ENCODE measurements at regions not wholly inside any gene's neighbourhood (a gene's known extent, or its start where the extent isn't known, plus 50 kb on each side); places are given as distances from the start of the nearest gene placed in this dataset.

DNA sequence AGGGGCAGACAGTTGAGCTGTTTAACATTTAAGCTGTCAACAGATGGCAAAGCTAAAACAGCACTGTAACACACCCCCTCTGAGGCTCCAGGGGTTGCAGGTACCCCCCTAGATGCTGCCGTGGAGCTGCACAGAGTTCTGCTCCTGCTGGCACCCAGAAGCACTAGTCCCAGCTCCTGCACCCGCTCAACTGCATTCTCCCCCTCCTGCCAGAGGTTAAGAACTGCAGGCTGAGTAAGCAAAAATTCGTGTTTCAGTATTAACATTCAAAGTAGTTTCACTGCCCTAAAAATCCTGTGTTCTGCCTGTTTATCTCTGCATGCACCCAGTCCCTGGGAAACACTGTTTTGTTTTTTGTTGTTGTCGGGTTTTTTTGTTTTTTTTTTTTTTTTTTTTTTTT lies 790.8 kb upstream of the KCND2 start:
- DNase-seq (no peak), ATAC-seq (no peak)
- Histone ChIP-seq H3K27ac (ENCODE audit: low read length) (no peak overlapping the region), H3K9me3 (ENCODE audit: control insufficient read depth, low read length) (no peaks in the 10 kb centered on the region), H3K4me3 (ENCODE audit: low read length) (no peak overlapping the region), H3K4me1 (ENCODE audit: control insufficient read depth, insufficient read depth, low read length) (no peaks in the 10 kb centered on the region), H3K27me3 (ENCODE audit: control insufficient read depth, insufficient read depth) (no peaks in the 10 kb centered on the region)
- 19% methylated on average over 4 of the region's 4 CpGs for WGBS
- intact Hi-C loops (cut with DNase I), result no loop called here

GRCh38 chr7:119482671-119483070 lies 790.3 kb upstream of the KCND2 start:
- ATAC-seq, result no peak
- no peak for DNase-seq
- no peaks in the 10 kb centered on the region for H3K9me3 ChIP-seq (ENCODE audit: control insufficient read depth, low read length)
- 24% methylated on average over 2 of the region's 2 CpGs for WGBS
- H3K27ac ChIP-seq (ENCODE audit: low read length), result no peak overlapping the region
- intact Hi-C loops (cut with DNase I), result no loop called here
- no peaks in the 10 kb centered on the region for H3K27me3 ChIP-seq (ENCODE audit: control insufficient read depth, insufficient read depth)
- H3K4me3 ChIP-seq (ENCODE audit: low read length), result no peak overlapping the region
- no peaks in the 10 kb centered on the region for H3K4me1 ChIP-seq (ENCODE audit: control insufficient read depth, insufficient read depth, low read length)

DNA sequence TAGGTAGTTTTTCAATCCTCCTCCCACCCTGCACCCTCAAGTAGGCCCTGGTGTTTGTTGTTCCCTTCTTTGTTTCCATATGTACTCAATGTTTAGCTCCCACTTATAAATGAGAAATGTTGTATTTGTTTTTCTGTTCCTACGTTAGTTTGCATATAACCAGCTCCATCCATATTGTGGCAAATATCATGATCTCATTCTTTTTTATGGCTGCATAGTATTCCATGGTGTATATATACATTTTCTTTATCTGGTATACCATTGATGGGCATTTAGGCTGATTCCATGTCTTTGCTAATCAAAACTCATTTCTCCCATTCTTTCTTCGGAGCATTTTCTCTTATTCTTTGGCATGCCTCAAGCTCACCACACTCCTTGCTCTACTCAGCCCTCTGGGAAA lies 789.6 kb upstream of the KCND2 start:
- ATAC-seq (no peak), DNase-seq (no peak)
- Histone ChIP-seq H3K4me1 (ENCODE audit: control insufficient read depth, insufficient read depth, low read length) (no peaks in the 10 kb centered on the region), H3K9me3 (ENCODE audit: control insufficient read depth, low read length) (no peaks in the 10 kb centered on the region), H3K27me3 (ENCODE audit: control insufficient read depth, insufficient read depth) (no peaks in the 10 kb centered on the region), H3K4me3 (ENCODE audit: low read length) (no peak overlapping the region), H3K27ac (ENCODE audit: low read length) (no peak overlapping the region)
- intact Hi-C loops (cut with DNase I), result no loop called here
- WGBS, result 87% methylated on average over 2 of the region's 2 CpGs

DNA sequence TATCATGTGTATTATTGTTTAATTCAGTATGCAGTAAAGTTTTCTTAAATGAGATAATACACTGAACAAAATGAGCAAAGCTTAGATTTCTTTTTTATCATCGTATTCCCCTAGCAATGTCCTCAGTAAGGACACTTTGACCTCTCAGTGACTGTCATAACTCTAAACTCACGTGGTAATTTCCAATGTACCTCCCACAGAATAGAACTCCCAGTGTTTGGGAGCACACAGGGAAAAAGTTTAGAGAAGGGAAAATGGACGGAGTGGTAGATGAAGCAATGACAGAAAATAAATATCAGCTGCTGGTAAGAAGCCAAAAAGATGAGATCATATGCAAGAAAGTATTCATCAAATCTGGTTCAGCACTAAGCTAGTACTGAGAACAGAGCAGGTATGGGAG lies 758.6 kb upstream of the KCND2 start:
- no peaks in the 10 kb centered on the region for H3K27me3 ChIP-seq (ENCODE audit: control insufficient read depth, insufficient read depth)
- H3K27ac ChIP-seq (ENCODE audit: low read length), result no peak overlapping the region

GRCh38 chr7:119515214-119515613 lies 757.8 kb upstream of the KCND2 start:
- H3K27me3 ChIP-seq (ENCODE audit: control insufficient read depth, insufficient read depth), result no peaks in the 10 kb centered on the region
- no peak for DNase-seq
- H3K9me3 ChIP-seq (ENCODE audit: control insufficient read depth, low read length), result no peaks in the 10 kb centered on the region
- H3K4me3 ChIP-seq (ENCODE audit: low read length), result no peak overlapping the region
- WGBS, result 50% methylated on average over 5 of the region's 5 CpGs
- H3K4me1 ChIP-seq (ENCODE audit: control insufficient read depth, insufficient read depth, low read length), result no peaks in the 10 kb centered on the region
- no peak for ATAC-seq
- intact Hi-C loops (cut with DNase I), result no loop called here
- H3K27ac ChIP-seq (ENCODE audit: low read length), result no peak overlapping the region

More for the DNA sequence above, 758.6 kb upstream of the KCND2 start:
- DNase-seq, result no peak
- H3K9me3 ChIP-seq (ENCODE audit: control insufficient read depth, low read length), result no peaks in the 10 kb centered on the region
- no peaks in the 10 kb centered on the region for H3K4me1 ChIP-seq (ENCODE audit: control insufficient read depth, insufficient read depth, low read length)
- no peak overlapping the region for H3K4me3 ChIP-seq (ENCODE audit: low read length)
- no peak for ATAC-seq
- WGBS, result 33% methylated on average over 3 of the region's 3 CpGs
- intact Hi-C loops (cut with DNase I), result no loop called here

GRCh38 chr7:119515962-119516361 lies 757.0 kb upstream of the KCND2 start:
- Histone ChIP-seq H3K27ac (ENCODE audit: low read length) (no peak overlapping the region), H3K4me1 (ENCODE audit: control insufficient read depth, insufficient read depth, low read length) (no peaks in the 10 kb centered on the region), H3K4me3 (ENCODE audit: low read length) (no peak overlapping the region), H3K9me3 (ENCODE audit: control insufficient read depth, low read length) (no peaks in the 10 kb centered on the region), H3K27me3 (ENCODE audit: control insufficient read depth, insufficient read depth) (no peaks in the 10 kb centered on the region)
- ATAC-seq (no peak), DNase-seq (no peak)
- intact Hi-C loops (cut with DNase I), result no loop called here
- WGBS, result 50% methylated on average over 3 of the region's 3 CpGs

GRCh38 chr7:119522263-119522662 lies 750.7 kb upstream of the KCND2 start:
- Histone ChIP-seq H3K9me3 (ENCODE audit: control insufficient read depth, low read length) (no peaks in the 10 kb centered on the region), H3K4me1 (ENCODE audit: control insufficient read depth, insufficient read depth, low read length) (no peaks in the 10 kb centered on the region), H3K27ac (ENCODE audit: low read length) (no peak overlapping the region), H3K4me3 (ENCODE audit: low read length) (no peak overlapping the region), H3K27me3 (ENCODE audit: control insufficient read depth, insufficient read depth) (no peaks in the 10 kb centered on the region)
- DNase-seq (no peak), ATAC-seq (no peak)
- WGBS, result 83% methylated on average over 1 of the region's 1 CpG
- intact Hi-C loops (cut with DNase I), result no loop called here

DNA sequence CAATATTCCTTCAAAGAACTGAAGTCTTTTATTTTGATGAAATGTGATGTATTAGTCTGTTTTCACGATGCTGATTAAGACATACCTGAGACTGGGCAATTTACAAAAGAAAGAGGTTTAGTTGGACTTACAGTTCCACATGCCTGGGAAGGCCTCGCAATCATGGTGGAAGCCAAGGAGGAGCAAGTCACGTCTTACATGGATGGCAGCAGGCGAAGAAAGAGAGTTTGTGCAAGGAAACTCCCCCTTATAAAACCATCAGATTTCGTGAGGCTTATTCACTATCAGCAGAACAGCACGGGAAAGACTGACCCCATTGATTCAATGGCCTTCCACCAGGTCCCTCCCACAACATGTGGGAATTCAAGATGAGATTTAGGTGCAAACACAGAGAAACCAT lies 750.3 kb upstream of the KCND2 start:
- ATAC-seq, result no peak
- intact Hi-C loops (cut with DNase I), result no loop called here
- no peaks in the 10 kb centered on the region for H3K4me1 ChIP-seq (ENCODE audit: control insufficient read depth, insufficient read depth, low read length)
- H3K4me3 ChIP-seq (ENCODE audit: low read length), result no peak overlapping the region
- H3K27me3 ChIP-seq (ENCODE audit: control insufficient read depth, insufficient read depth), result no peaks in the 10 kb centered on the region
- 76% methylated on average over 6 of the region's 6 CpGs for WGBS
- H3K27ac ChIP-seq (ENCODE audit: low read length), result no peak overlapping the region
- no peaks in the 10 kb centered on the region for H3K9me3 ChIP-seq (ENCODE audit: control insufficient read depth, low read length)
- no peak for DNase-seq

DNA sequence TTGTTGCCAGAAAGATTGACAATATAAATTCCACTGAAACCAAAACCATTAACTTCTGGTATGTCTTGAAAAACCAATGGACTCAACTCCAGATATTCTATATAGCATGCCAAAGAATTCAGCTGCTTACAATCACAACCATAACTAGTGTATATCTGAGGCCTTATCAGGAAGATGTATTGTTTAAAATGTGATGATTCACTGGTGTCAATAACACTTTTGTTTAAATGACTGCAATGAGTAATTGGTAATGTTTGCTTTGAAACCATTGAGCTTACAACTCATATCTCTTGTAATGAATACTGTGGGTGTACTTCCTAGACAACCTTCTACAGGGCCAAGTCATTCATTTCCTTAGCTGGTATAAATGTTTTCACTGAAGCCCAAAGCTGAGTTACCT lies 727.9 kb upstream of the KCND2 start:
- ATAC-seq, result no peak
- Histone ChIP-seq H3K4me1 (ENCODE audit: control insufficient read depth, insufficient read depth, low read length) (no peaks in the 10 kb centered on the region), H3K27ac (ENCODE audit: low read length) (no peak overlapping the region), H3K9me3 (ENCODE audit: control insufficient read depth, low read length) (no peaks in the 10 kb centered on the region), H3K27me3 (ENCODE audit: control insufficient read depth, insufficient read depth) (no peaks in the 10 kb centered on the region), H3K4me3 (ENCODE audit: low read length) (no peak overlapping the region)
- DNase-seq, result no peak
- intact Hi-C loops (cut with DNase I), result no loop called here

GRCh38 chr7:119555788-119556187 lies 717.2 kb upstream of the KCND2 start:
- ATAC-seq, result no peak
- WGBS, result 74% methylated on average over 3 of the region's 3 CpGs
- intact Hi-C loops (cut with DNase I), result no loop called here

GRCh38 chr7:119556436-119556835 lies 716.5 kb upstream of the KCND2 start:
- Histone ChIP-seq H3K27ac (ENCODE audit: low read length) (no peak overlapping the region), H3K4me3 (ENCODE audit: low read length) (no peak overlapping the region), H3K9me3 (ENCODE audit: control insufficient read depth, low read length) (no peaks in the 10 kb centered on the region), H3K27me3 (ENCODE audit: control insufficient read depth, insufficient read depth) (no peaks in the 10 kb centered on the region), H3K4me1 (ENCODE audit: control insufficient read depth, insufficient read depth, low read length) (no peaks in the 10 kb centered on the region)
- intact Hi-C loops (cut with DNase I), result no loop called here
- DNase-seq (no peak), ATAC-seq (no peak)
- 80% methylated on average over 2 of the region's 2 CpGs for WGBS

More at GRCh38 chr7:119555788-119556187, 717.2 kb upstream of the KCND2 start:
- Histone ChIP-seq H3K27me3 (ENCODE audit: control insufficient read depth, insufficient read depth) (no peaks in the 10 kb centered on the region), H3K4me1 (ENCODE audit: control insufficient read depth, insufficient read depth, low read length) (no peaks in the 10 kb centered on the region), H3K9me3 (ENCODE audit: control insufficient read depth, low read length) (no peaks in the 10 kb centered on the region), H3K27ac (ENCODE audit: low read length) (no peak overlapping the region), H3K4me3 (ENCODE audit: low read length) (no peak overlapping the region)
- DNase-seq, result no peak

DNA sequence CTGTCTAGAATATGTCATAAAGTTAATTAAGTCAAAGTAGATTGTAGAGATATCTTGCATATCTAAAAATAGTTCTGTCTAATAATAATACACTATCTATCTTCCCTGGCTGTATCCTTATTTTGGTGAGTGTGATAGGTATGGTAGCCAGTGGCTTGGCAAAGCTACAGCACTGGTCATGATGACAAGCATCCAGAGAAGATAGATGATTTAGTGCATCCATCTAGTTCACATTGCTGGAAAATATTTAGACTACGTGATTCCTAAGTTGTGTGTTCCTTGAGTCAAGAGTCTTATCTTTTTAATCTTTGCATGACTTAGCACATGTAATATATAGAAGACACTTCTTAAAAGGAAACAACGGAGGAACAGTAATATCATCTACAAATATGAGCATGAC lies 711.2 kb upstream of the KCND2 start:
- intact Hi-C loops (cut with DNase I), result no loop called here
- WGBS, result 61% methylated on average over 2 of the region's 2 CpGs
- Histone ChIP-seq H3K27me3 (ENCODE audit: control insufficient read depth, insufficient read depth) (no peaks in the 10 kb centered on the region), H3K27ac (ENCODE audit: low read length) (no peak overlapping the region), H3K9me3 (ENCODE audit: control insufficient read depth, low read length) (no peaks in the 10 kb centered on the region), H3K4me3 (ENCODE audit: low read length) (no peak overlapping the region), H3K4me1 (ENCODE audit: control insufficient read depth, insufficient read depth, low read length) (no peaks in the 10 kb centered on the region)
- ATAC-seq (no peak), DNase-seq (no peak)

Data from right cardiac atrium (tissue), 5 donors.